Superior temporal gyrus (tissue), 1 donor: ENCODE measurements at regions not wholly inside any gene's neighbourhood (a gene's known extent, or its start where the extent isn't known, plus 50 kb on each side); places are given as distances from the start of the nearest gene placed in this dataset.
"Not testable (repeated sequence)": the region's sequence is repeated elsewhere in the genome, so short reads cannot be mapped to it uniquely, and the experiment has no call there.

Experiments used
- DNase-seq: peaks from one replicate; pipeline ENCODE4 v3.0.0-alpha.2; 2016; ENCODE audit errors: extremely low spot score

DNA sequence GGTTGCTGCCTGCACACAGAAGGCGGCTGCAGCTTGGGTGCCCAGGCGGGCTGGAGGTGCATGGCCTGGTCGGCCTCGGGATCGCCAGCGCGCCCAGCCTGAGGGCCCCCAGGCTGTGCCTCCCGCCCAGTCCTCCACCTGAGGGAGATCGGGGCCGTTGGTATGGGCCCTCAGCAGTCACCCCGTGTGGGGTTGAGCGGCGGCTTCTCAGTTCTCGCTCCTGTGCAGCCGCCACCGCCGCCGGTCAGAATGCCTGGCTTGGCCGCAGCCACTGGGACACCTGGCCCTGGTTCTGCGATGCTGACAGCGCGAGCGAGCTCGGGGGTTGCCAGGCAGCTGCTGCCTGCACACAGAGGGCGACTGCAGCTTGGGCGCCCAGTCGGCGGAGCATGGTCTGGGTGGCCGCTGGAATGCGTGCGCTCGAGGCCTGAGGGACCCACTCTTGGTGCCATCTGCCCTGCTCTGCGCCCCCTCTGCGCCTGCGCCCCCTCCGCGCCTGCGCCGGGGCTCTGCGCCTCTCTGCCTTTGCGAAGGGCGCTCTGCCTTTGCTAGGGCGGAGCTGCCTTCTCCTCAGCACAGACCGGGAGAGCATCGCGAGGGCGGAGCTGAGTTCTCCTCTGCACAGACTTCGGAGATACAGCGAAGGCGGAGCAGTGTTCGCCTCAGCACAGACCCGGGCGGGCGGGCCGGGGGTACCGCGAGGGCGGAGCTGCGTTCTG lies 84.6 kb upstream of the ZNG1F start:
- peak; percentile 75 for DNase-seq

DNA sequence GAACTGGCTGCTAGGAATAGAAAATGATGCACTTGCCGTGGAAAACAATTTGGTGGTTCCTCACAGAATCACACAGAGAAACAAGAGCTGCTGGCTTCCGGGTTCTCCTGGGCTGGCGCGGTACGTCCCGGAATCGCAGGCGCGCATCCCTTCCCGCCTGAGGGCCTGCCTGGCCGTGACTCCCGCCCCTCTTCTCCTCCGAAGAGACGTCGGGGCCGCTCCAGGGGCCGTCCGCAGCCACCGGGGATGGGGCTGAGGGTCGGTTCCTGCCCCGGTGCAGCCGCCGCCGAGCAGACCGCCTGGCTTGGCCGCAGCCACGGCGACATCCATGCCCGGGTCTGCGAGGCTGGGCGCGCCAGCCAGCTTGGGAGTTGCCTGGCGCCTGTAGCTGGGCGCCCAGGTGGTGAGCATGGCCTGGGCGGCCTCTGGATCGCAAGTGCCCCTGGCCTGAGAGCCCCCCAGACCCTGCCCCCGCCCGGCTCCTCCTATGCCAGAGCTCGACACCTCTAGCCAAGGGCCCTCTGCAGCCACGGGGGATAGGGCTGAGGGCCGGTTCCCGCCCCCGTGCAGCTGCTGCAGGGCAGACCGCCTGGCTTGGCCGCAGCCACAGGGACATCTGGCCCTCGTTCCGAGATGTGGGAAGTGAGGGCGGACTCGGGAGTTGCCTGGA lies 83.9 kb upstream of the ZNG1F start:
- not testable (repeated sequence) for DNase-seq

DNA sequence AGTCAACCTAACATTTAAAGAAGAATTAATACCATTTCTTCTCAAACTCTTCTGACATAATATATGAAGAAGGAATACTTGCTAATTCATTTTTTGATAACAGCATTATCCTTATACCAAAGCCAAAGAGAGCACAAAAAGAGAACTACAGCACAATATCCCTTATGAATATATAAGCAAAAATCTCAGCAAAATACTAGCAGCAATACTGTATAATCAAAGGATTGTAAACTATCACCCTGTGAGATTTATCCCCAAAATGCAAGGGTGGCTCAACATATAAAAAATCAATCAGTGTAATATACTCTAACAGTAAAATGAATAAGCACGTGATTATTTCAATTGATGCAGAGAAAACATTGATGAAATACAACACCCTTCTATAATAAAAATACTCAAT lies 81.9 kb upstream of the ZNG1F start:
- DNase-seq = not testable (repeated sequence)

DNA sequence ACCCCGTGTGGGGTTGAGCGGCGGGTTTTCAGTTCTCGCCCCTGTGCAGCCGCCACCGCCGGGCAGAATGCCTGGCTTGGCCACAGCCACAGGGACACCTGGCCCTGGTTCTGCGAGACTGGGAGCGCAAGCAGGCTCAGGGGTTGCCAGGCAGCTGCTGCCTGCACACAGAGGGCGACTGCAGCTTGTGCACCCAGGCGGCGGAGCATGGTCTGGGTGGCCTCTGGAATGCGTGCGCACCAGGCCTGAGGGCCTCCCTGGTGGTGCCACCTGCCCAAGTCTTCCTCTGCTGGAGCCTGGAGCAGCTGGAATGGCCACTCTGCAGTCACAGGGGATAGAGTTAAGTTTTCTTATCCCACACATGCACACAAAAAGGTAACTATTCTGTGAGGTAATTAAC lies 80.4 kb upstream of the ZNG1F start:
- DNase-seq = not testable (repeated sequence)

DNA sequence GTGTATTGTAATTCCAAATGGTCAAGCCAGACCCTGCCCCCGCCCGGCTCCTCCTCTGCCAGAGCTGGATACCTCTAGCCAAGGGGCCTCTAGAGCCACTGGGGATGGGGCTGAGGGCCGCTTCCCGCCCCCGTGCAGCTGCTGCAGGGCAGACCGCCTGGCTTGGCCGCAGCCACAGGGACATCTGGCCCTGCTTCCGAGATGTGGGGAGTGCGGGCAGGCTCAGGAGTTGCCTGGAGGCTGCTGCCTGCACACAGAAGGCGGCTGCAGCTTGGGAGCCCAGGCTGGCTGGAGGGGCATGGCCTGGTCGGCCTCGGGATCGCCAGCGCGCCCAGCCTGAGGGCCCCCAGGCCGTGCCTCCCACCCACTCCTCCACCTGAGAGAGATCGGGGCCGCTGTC lies 79.9 kb upstream of the ZNG1F start:
- DNase-seq = not testable (repeated sequence)

DNA sequence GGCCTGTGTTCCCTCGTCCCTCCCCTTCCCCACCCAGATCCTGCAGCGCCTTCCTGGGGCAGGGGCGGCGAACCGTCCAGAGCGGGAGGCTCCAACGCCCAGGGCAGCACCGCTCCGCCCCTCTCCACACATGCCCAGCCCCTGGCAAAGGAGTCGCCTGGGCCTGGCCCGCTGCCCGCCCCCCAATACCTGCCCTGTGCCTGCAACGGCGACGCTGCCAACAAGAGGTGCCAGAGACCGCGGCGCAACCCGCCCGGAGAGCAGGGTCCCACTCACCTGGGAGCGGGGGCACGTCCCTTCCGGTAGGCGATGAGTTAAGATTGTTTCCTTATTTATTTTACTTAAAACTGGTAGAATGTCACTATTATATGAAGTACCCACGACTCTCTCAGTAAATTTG lies 77.5 kb upstream of the ZNG1F start:
- not testable (repeated sequence) for DNase-seq

DNA sequence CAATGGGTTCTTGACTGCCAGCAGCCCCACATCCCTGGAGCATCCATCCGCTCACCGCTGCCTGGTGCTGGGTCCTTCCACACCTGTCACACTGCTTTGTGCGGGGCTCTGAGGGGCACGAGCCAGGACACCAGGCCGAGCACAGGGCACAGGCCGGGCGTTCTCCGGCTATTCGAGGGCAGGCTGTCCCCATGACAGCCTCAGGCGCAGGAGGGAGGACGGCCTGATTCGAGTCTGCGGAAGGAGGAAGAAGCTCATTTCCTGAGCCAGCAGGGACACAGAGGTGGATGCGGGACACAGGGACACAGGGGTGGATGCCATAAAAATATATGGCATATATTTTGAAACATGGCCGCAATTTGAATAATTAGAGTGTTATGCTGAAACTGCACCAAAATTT lies 76.9 kb upstream of the ZNG1F start:
- not testable (repeated sequence) for DNase-seq

DNA sequence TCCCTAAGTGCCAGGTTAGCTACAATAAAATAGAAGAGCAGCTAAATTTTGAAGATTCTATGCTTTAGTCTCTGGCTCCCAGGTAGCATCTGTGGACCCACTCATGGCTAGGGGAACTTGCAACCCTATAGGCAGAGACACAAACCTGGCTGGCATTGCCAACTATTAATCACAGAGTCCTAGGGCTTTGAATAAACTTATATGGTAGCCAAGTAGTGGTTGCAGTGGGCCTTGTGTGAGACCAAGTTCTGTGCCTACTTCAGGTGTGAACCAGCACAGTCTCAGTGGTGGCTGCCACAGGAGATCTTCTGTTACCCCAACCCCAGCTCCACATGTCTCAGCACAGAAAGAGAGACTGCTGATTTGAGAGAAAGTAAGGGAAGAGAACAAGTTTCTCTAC lies 62.9 kb upstream of the ZNG1F start:
- not testable (repeated sequence) for DNase-seq

DNA sequence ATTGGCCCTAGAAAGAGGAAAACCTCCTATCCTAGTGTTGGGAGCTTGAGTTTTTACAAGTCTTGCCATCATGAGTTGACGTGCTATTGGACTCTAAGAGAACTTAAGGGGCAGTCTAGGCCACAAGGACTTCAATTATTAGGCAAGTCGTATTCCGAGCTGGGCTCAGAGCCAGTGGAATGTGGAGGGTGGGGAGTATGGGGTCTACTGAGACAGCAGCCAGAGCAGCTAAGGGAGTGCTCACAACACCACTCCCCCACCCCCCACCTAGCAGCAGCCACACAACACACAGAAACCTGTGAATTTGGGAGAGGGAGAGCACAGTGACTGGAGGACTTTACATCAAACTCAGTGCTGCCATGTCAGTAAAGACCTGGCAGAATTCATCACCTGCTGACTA lies 62.0 kb upstream of the ZNG1F start:
- not testable (repeated sequence) for DNase-seq

DNA sequence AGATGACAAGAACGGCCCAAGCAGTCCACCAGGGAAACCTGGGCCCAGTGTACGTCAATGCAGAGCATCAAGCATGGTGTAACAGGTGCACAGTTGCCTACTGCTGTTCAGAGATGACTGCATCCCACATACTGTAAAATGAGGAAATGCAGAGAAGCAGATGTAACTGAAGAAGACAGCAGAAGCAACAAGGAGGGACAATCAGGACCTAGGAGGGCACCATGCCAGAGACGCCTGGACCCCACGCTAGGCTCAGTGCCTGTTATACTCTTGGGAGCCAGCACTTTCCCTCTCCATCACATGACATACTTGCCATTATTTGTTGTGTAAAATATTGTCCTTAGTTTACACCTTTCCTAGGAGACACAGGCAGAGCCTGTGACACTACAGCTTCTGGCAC lies 57.6 kb upstream of the ZNG1F start:
- DNase-seq = not testable (repeated sequence)
